GM12878 (cell line): ENCODE measurements at regions not wholly inside any gene's neighbourhood (a gene's known extent, or its start where the extent isn't known, plus 50 kb on each side); places are given as distances from the start of the nearest gene placed in this dataset.
"Not testable (repeated sequence)": the region's sequence is repeated elsewhere in the genome, so short reads cannot be mapped to it uniquely, and the experiment has no call there.

ENCODE experiments used
- ATAC-seq: fragments of 200-7000 bp; cut with Tn5 transposase; 3 replicates; pipeline ENCODE4 v1.9.1; 2020; ENCODE audit warnings: mild to moderate bottlenecking, moderate library complexity
- BruUV-seq: library from RNA; stranded (reverse); fragments of 400-500 nt; replicated peaks from 2 replicates; lab custom pipeline; 2021; lab: Mats Ljungman, UMichigan
- CTCF ChIA-PET: fragments of 300-600 bp; sonication (Branson Sonifier 250); formaldehyde crosslinking; extraction: SDS; loops from one replicate; lab custom pipeline; 2021; ENCODE audit warnings: inconsistent platforms; lab: Yijun Ruan, JAX
- POLR2A ChIA-PET: fragments of 350-600 bp; formaldehyde crosslinking; extraction: SDS; loops from one replicate; lab custom pipeline; 2021; ENCODE audit warnings: inconsistent platforms; lab: Charles Lee
- RAD21 ChIA-PET: fragments of 300-600 bp; sonication (Branson Sonifier 250); formaldehyde crosslinking; loops from one replicate; lab custom pipeline; 2023; ENCODE audit warnings: antibody characterized with exemption; ENCODE audit not compliant: unreplicated experiment; lab: Charles Lee
- SMC1A ChIA-PET: fragments of 300-600 bp; sonication (Branson Sonifier 250); formaldehyde crosslinking; loops from one replicate; lab custom pipeline; 2023; ENCODE audit not compliant: unreplicated experiment, uncharacterized antibody; lab: Charles Lee
- DNase-seq: peaks from one replicate; pipeline ENCODE4 v3.0.0-alpha.2; 2011; ENCODE audit warnings: low read depth, low spot score
- FAIRE-seq: peaks from 3 replicates; lab custom pipeline; 2011; peaks lifted over from hg19 to GRCh38; lab: Jason Lieb, UNC
- H2AFZ ChIP-seq: 2 replicates; pipeline ENCODE4 v1.6.0; 2011; ENCODE audit warnings: low read depth, low read length, control low read depth; ENCODE audit not compliant: control insufficient read depth
- H3K27ac ChIP-seq: 2 replicates; pipeline ENCODE4 v1.5.1; 2011; ENCODE audit warnings: control low read depth; ENCODE audit not compliant: control insufficient read depth, insufficient read depth
- H3K27me3 ChIP-seq, 2 experiments: replicated peaks in 1 of 2; 2 replicates each; pipeline versions ENCODE4 v1.6.0 to v1.6.1; 2011; ENCODE audit warnings: low read length in 1 of 2; ENCODE audit not compliant: control insufficient read depth in 2 of 2, insufficient read depth in 2 of 2
- H3K36me3 ChIP-seq, 2 experiments: 2 replicates each; pipeline ENCODE4 v1.5.1; 2011; ENCODE audit warnings: low read length in 1 of 2; ENCODE audit not compliant: control insufficient read depth in 2 of 2, insufficient read depth in 2 of 2
- H3K4me1 ChIP-seq: 2 replicates; pipeline ENCODE4 v1.6.1; 2011; ENCODE audit warnings: mild to moderate bottlenecking, low read length, moderate library complexity, mixed read lengths; ENCODE audit not compliant: control insufficient read depth, insufficient read depth
- H3K4me2 ChIP-seq: 2 replicates; pipeline ENCODE4 v1.6.0; 2011; ENCODE audit warnings: control low read depth; ENCODE audit not compliant: control insufficient read depth, insufficient read depth
- H3K4me3 ChIP-seq: fragments of 200-600 bp; sonication (generic); 2 replicates; pipeline ENCODE4 v1.5.1; 2016
- H3K79me2 ChIP-seq: 2 replicates; pipeline ENCODE4 v1.6.0; 2011; ENCODE audit warnings: low read length; ENCODE audit not compliant: control insufficient read depth, insufficient read depth
- H3K9ac ChIP-seq: 2 replicates; pipeline ENCODE4 v1.8.0; 2011; ENCODE audit warnings: low read length, control low read depth, mixed read lengths; ENCODE audit not compliant: control insufficient read depth, insufficient read depth
- H3K9me3 ChIP-seq: replicated peaks from 3 replicates; pipeline ENCODE4 v1.5.1; 2011; ENCODE audit warnings: mild to moderate bottlenecking, low read length; ENCODE audit not compliant: control insufficient read depth, insufficient read depth
- H4K20me1 ChIP-seq: 2 replicates; pipeline ENCODE4 v1.6.0; 2011; ENCODE audit not compliant: control insufficient read depth, insufficient read depth
- WGBS: methylation state at CpG from one replicate; pipeline ENCODE4 v1.1.6; 2016; ENCODE audit warnings: low lambda C conversion rate; ENCODE audit not compliant: insufficient replicate concordance, insufficient coverage; ENCODE audit errors: missing lambda C conversion rate; 5-methylcytosine and 5-hydroxymethylcytosine counted together
- in situ Hi-C: fragments of 300-500 bp; cut with MboI; formaldehyde crosslinking; loops from 9 replicates; pipeline ENCODE4 v1.14.3; 2018; ENCODE audit warnings: mixed read lengths
- intact Hi-C: fragments of 100-400 bp; cut with micrococcal nuclease; formaldehyde crosslinking; loops from one replicate; pipeline ENCODE4 v1.14.2; 2022; ENCODE audit not compliant: unreplicated experiment

GRCh38 chr9:138199917-138200316, 322.3 kb downstream of the CACNA1B start:
- FAIRE-seq, RAD21 ChIA-PET, CTCF ChIA-PET: not testable (repeated sequence)

GRCh38 chr9:138200481-138201142, 323.0 kb downstream of the CACNA1B start:
- 9% methylated on average over 8 of the region's 11 CpGs for WGBS
- H3K27me3 ChIP-seq, H3K36me3 ChIP-seq, CTCF ChIA-PET, SMC1A ChIA-PET, BruUV-seq, POLR2A ChIA-PET, in situ Hi-C loops, H4K20me1 ChIP-seq, H3K27ac ChIP-seq, intact Hi-C loops, FAIRE-seq, H3K79me2 ChIP-seq, H3K4me3 ChIP-seq, RAD21 ChIA-PET, ATAC-seq, H3K4me1 ChIP-seq, H3K9ac ChIP-seq, H2AFZ ChIP-seq, H3K4me2 ChIP-seq, DNase-seq, H3K9me3 ChIP-seq: not testable (repeated sequence)

More at GRCh38 chr9:138199917-138200316, 322.3 kb downstream of the CACNA1B start:
- H4K20me1 ChIP-seq, in situ Hi-C loops, H3K9ac ChIP-seq, H2AFZ ChIP-seq, H3K4me2 ChIP-seq, H3K4me1 ChIP-seq, H3K27me3 ChIP-seq, ATAC-seq, DNase-seq, H3K9me3 ChIP-seq, H3K27ac ChIP-seq, H3K79me2 ChIP-seq, SMC1A ChIA-PET, POLR2A ChIA-PET, H3K4me3 ChIP-seq, intact Hi-C loops, H3K36me3 ChIP-seq, BruUV-seq: not testable (repeated sequence)
- WGBS, result 39% methylated on average over 10 of the region's 12 CpGs

GRCh38 chr9:138201167-138201889, 323.7 kb downstream of the CACNA1B start:
- H3K4me1 ChIP-seq, H3K4me2 ChIP-seq, H3K9me3 ChIP-seq, H3K27ac ChIP-seq, RAD21 ChIA-PET, intact Hi-C loops, H3K79me2 ChIP-seq, H2AFZ ChIP-seq, DNase-seq, BruUV-seq, H4K20me1 ChIP-seq, H3K4me3 ChIP-seq, in situ Hi-C loops, H3K36me3 ChIP-seq, POLR2A ChIA-PET, H3K27me3 ChIP-seq, CTCF ChIA-PET, H3K9ac ChIP-seq, FAIRE-seq, SMC1A ChIA-PET, ATAC-seq: not testable (repeated sequence)
- 16% methylated on average over 8 of the region's 15 CpGs for WGBS

GRCh38 chr9:138202043-138202442, 324.5 kb downstream of the CACNA1B start:
- DNase-seq, H3K4me2 ChIP-seq, RAD21 ChIA-PET, H4K20me1 ChIP-seq, intact Hi-C loops, H3K27ac ChIP-seq, H3K9ac ChIP-seq, H3K4me1 ChIP-seq, FAIRE-seq, SMC1A ChIA-PET, ATAC-seq, H3K27me3 ChIP-seq, CTCF ChIA-PET, H2AFZ ChIP-seq, POLR2A ChIA-PET, BruUV-seq, H3K4me3 ChIP-seq, H3K36me3 ChIP-seq, in situ Hi-C loops, H3K79me2 ChIP-seq, H3K9me3 ChIP-seq: not testable (repeated sequence)
- 42% methylated on average over 12 of the region's 12 CpGs for WGBS
